HEK293 (cell line): ENCODE measurements at regions not wholly inside any gene's neighbourhood (a gene's known extent, or its start where the extent isn't known, plus 50 kb on each side); places are given as distances from the start of the nearest gene placed in this dataset.

Experiments used
- CTCF ChIP-seq: fragments of 450-650 bp; formaldehyde crosslinking; IDR thresholded peaks from 2 replicates; pipeline ENCODE4 v1.5.1; 2016; ENCODE audit warnings: missing biosample characterization, missing genetic modification characterization
- GLI4 ChIP-seq: fragments of 450-650 bp; formaldehyde crosslinking; IDR thresholded peaks from 2 replicates; pipeline ENCODE4 v1.5.1; 2016; ENCODE audit warnings: missing biosample characterization, missing genetic modification characterization
- KLF8 ChIP-seq: fragments of 450-650 bp; formaldehyde crosslinking; IDR thresholded peaks from 2 replicates; pipeline ENCODE4 v1.5.1; 2016; ENCODE audit warnings: missing biosample characterization, missing genetic modification characterization
- KLF9 ChIP-seq: fragments of 450-650 bp; formaldehyde crosslinking; IDR thresholded peaks from 2 replicates; pipeline ENCODE4 v1.5.1; 2016; ENCODE audit warnings: missing biosample characterization, missing genetic modification characterization, low read depth
- MEIS1 ChIP-seq: sonication (generic); formaldehyde crosslinking; IDR thresholded peaks from 2 replicates; pipeline ENCODE4 v1.8.1; 2022; ENCODE audit warnings: missing genetic modification reagents, mild to moderate bottlenecking, borderline replicate concordance
- PATZ1 ChIP-seq: fragments of 450-650 bp; formaldehyde crosslinking; IDR thresholded peaks from 2 replicates; pipeline ENCODE4 v1.5.1; 2016; ENCODE audit warnings: missing biosample characterization, missing genetic modification characterization
- PBX3 ChIP-seq: sonication (generic); formaldehyde crosslinking; IDR thresholded peaks from 2 replicates; pipeline ENCODE4 v1.8.1; 2022; ENCODE audit warnings: mild to moderate bottlenecking, moderate library complexity, missing genetic modification reagents
- REPIN1 ChIP-seq: fragments of 450-650 bp; formaldehyde crosslinking; IDR thresholded peaks from 2 replicates; pipeline ENCODE4 v1.5.1; 2017; ENCODE audit warnings: missing biosample characterization, missing genetic modification characterization, low read depth
- SALL2 ChIP-seq: fragments of 450-650 bp; formaldehyde crosslinking; IDR thresholded peaks from 2 replicates; pipeline ENCODE4 v1.5.0; 2017; ENCODE audit warnings: missing biosample characterization, mild to moderate bottlenecking, missing genetic modification characterization, borderline replicate concordance
- ZBTB10 ChIP-seq: fragments of 450-650 bp; formaldehyde crosslinking; IDR thresholded peaks from 2 replicates; pipeline ENCODE4 v1.5.1; 2016; ENCODE audit warnings: missing biosample characterization, missing genetic modification characterization
- ZNF600 ChIP-seq: fragments of 450-650 bp; formaldehyde crosslinking; IDR thresholded peaks from 2 replicates; pipeline ENCODE4 v1.5.1; 2016; ENCODE audit warnings: missing biosample characterization, missing genetic modification characterization
- ZNF677 ChIP-seq: fragments of 450-650 bp; IDR thresholded peaks from 2 replicates; pipeline ENCODE4 v1.5.0; 2018; ENCODE audit warnings: missing biosample characterization, mild to moderate bottlenecking, missing genetic modification characterization, moderate library complexity
- ZNF704 ChIP-seq: fragments of 450-650 bp; formaldehyde crosslinking; IDR thresholded peaks from 2 replicates; pipeline ENCODE4 v1.5.1; 2016; ENCODE audit warnings: missing biosample characterization, missing genetic modification characterization
- ZNF830 ChIP-seq: fragments of 450-650 bp; IDR thresholded peaks from 2 replicates; pipeline ENCODE4 v1.5.0; 2018; ENCODE audit warnings: missing biosample characterization, missing genetic modification characterization, low read depth, mild to moderate bottlenecking, moderate library complexity

GRCh38 chr1:58136387-58136786 is 410.1 kb downstream of the OMA1 start:
- TF ChIP-seq PATZ1: no peak
- no peak for TF ChIP-seq CTCF (tag by site-specific recombination)
- no peak for TF ChIP-seq KLF9
- no peak for TF ChIP-seq REPIN1 (tag by site-specific recombination)
- no peak for TF ChIP-seq GLI4 (tag by site-specific recombination)
- TF ChIP-seq KLF8 (tag by site-specific recombination): no peak
- no peak for TF ChIP-seq PBX3 (CRISPR knock-in tag)
- no peak for TF ChIP-seq ZNF677 (tag by site-specific recombination)
- TF ChIP-seq MEIS1 (CRISPR knock-in tag): no peak
- no peak for TF ChIP-seq SALL2 (tag by site-specific recombination)
- TF ChIP-seq ZNF830 (tag by site-specific recombination): no peak
- no peak for TF ChIP-seq ZBTB10 (tag by site-specific recombination)
- TF ChIP-seq ZNF704 (tag by site-specific recombination): no peak
- TF ChIP-seq ZNF600 (tag by site-specific recombination): no peak
